Raji (cell line): ENCODE measurements at regions not wholly inside any gene's neighbourhood (a gene's known extent, or its start where the extent isn't known, plus 50 kb on each side); places are given as distances from the start of the nearest gene placed in this dataset.

ENCODE experiments used
- POLR2A ChIP-seq: IDR thresholded peaks from 2 replicates; pipeline ENCODE4 v1.6.1; 2011; ENCODE audit warnings: low read depth, low read length, control low read depth; ENCODE audit not compliant: insufficient read depth

GRCh38 chr20:47849596-47849995 is 64.3 kb upstream of the SULF2 start:
- TF ChIP-seq POLR2A = no peak

GRCh38 chr20:47849006-47849405 is 63.7 kb upstream of the SULF2 start:
- TF ChIP-seq POLR2A = no peak

GRCh38 chr20:47847884-47848485 is 62.7 kb upstream of the SULF2 start:
- TF ChIP-seq POLR2A = no peak

- no peak for TF ChIP-seq POLR2A
These were observed 58.7 kb upstream of the SULF2 start for GRCh38 chr20:47843886-47844567.
